K562 (cell line): ENCODE measurements at regions not wholly inside any gene's neighbourhood (a gene's known extent, or its start where the extent isn't known, plus 50 kb on each side); places are given as distances from the start of the nearest gene placed in this dataset.

Experiments used
- ATAC-seq: fragments of 200-7000 bp; cut with Tn5 transposase; 3 replicates; pipeline ENCODE4 v1.9.1; 2020; ENCODE audit warnings: moderate library complexity
- BruUV-seq: library from RNA; stranded (reverse); fragments of 400-500 nt; replicated peaks from 2 replicates; lab custom pipeline; 2021; lab: Mats Ljungman, UMichigan
- CTCF ChIA-PET: fragments of 300-600 bp; formaldehyde crosslinking; extraction: SDS; loops from one replicate; lab custom pipeline; 2021; ENCODE audit warnings: low intra/inter-chr PET ratio; lab: Yijun Ruan, JAX
- POLR2A ChIA-PET: fragments of 300-600, 350-650 bp; sonication (Branson Sonifier 250); formaldehyde crosslinking; extraction: SDS; loops from one replicate; lab custom pipeline; 2021; ENCODE audit warnings: antibody characterized with exemption, inconsistent platforms; lab: Yijun Ruan, JAX
- DNase-seq, 4 experiments: peaks; one replicate each; pipeline versions ENCODE4 v3.0.0 to v3.0.0-alpha.2; 2011 to 2018; ENCODE audit warnings: low spot score in 3 of 4, mixed read lengths in 3 of 4; ENCODE audit errors: extremely low read depth in 1 of 4
- FAIRE-seq: peaks from 2 replicates; lab custom pipeline; 2011; peaks lifted over from hg19 to GRCh38; lab: Jason Lieb, UNC
- H2AFZ ChIP-seq: 2 replicates; pipeline ENCODE4 v1.6.0; 2011; ENCODE audit warnings: low read depth, low read length, control low read depth, inconsistent platforms
- H3K27ac ChIP-seq: fragments of 200-600 bp; 3 replicates; pipeline ENCODE4 v1.8.0; 2011; ENCODE audit warnings: low read depth, mild to moderate bottlenecking, control low read depth, inconsistent platforms, low read length, moderate library complexity, mixed read lengths; ENCODE audit errors: extremely low read depth
- H3K27me3 ChIP-seq, 2 experiments: fragments of 300-600 bp in 1 of 2; 2 replicates in 1 of 2; 3 replicates in 1 of 2; pipeline versions ENCODE4 v1.6.0 to v1.8.0; 2011; ENCODE audit warnings: inconsistent platforms in 2 of 2, low read length in 2 of 2, mild to moderate bottlenecking in 1 of 2, mixed read lengths in 1 of 2, moderate library complexity in 1 of 2; ENCODE audit not compliant: control insufficient read depth in 2 of 2, insufficient read depth in 2 of 2
- H3K36me3 ChIP-seq: fragments of 300-600 bp; 3 replicates; pipeline ENCODE4 v1.8.0; 2011; ENCODE audit warnings: mild to moderate bottlenecking, low read length, inconsistent platforms; ENCODE audit not compliant: control insufficient read depth, insufficient read depth
- H3K4me1 ChIP-seq, 2 experiments: fragments of 200-600 bp in 1 of 2; replicated peaks in 1 of 2; 2 replicates in 1 of 2; 3 replicates in 1 of 2; pipeline versions ENCODE4 v1.5.1 to v1.8.0; 2011; ENCODE audit warnings: inconsistent platforms in 2 of 2, low read length in 2 of 2, mild to moderate bottlenecking in 1 of 2, mixed read lengths in 1 of 2, moderate library complexity in 1 of 2; ENCODE audit not compliant: control insufficient read depth in 2 of 2, insufficient read depth in 2 of 2
- H3K4me2 ChIP-seq: 2 replicates; pipeline ENCODE4 v1.6.1; 2011; ENCODE audit warnings: low read length, control low read depth, inconsistent platforms, mixed read lengths; ENCODE audit not compliant: insufficient read depth
- H3K4me3 ChIP-seq: fragments of 200-600 bp; sonication (generic), shearing (Covaris generic); 2 replicates; pipeline ENCODE4 v1.5.1; 2016; ENCODE audit warnings: control low read depth, inconsistent platforms
- H3K79me2 ChIP-seq: fragments of 200-600 bp; 3 replicates; pipeline ENCODE4 v1.8.0; 2011; ENCODE audit warnings: low read length, inconsistent platforms; ENCODE audit not compliant: control insufficient read depth, insufficient read depth
- H3K9ac ChIP-seq, 2 experiments: 2 replicates each; pipeline versions ENCODE4 v1.6.0 to v1.6.1; 2011; ENCODE audit warnings: low read depth in 2 of 2, low read length in 2 of 2, control low read depth in 1 of 2, inconsistent platforms in 1 of 2, mild to moderate bottlenecking in 1 of 2, mixed read lengths in 1 of 2; ENCODE audit not compliant: insufficient read depth in 1 of 2
- H3K9me1 ChIP-seq: one replicate; pipeline ENCODE4 v1.6.0; 2011; ENCODE audit warnings: inconsistent platforms, mild to moderate bottlenecking, low read length, moderate library complexity; ENCODE audit not compliant: control insufficient read depth, insufficient read depth
- H3K9me3 ChIP-seq: replicated peaks from 2 replicates; pipeline ENCODE4 v1.5.1; 2011; ENCODE audit warnings: low read depth, low read length, inconsistent platforms; ENCODE audit not compliant: control insufficient read depth, insufficient read depth
- H4K20me1 ChIP-seq: replicated peaks from 2 replicates; pipeline ENCODE4 v1.6.1; 2011; ENCODE audit warnings: low read length, inconsistent platforms, mixed read lengths; ENCODE audit not compliant: control insufficient read depth, insufficient read depth
- CAMTA2 ChIP-seq: fragments of 250-450 bp; sonication (Bioruptor Pico); conservative IDR thresholded peaks from 2 replicates; pipeline ENCODE4 v1.5.1; 2022
- CCAR2 ChIP-seq: fragments of 200-400 bp; formaldehyde crosslinking; IDR thresholded peaks from 2 replicates; pipeline ENCODE4 v1.6.1; 2017; ENCODE audit warnings: mild to moderate bottlenecking, low read depth, low read length
- DLX4 ChIP-seq: fragments of 250-450 bp; sonication (Bioruptor Pico); IDR thresholded peaks from 2 replicates; pipeline ENCODE4 v1.6.1; 2021; ENCODE audit warnings: mild to moderate bottlenecking
- JUNB ChIP-seq: fragments of 450-650 bp; formaldehyde crosslinking; conservative IDR thresholded peaks from 2 replicates; pipeline ENCODE4 v1.4.0; 2020; ENCODE audit warnings: mild to moderate bottlenecking
- NFE2L1 ChIP-seq: fragments of 450-650 bp; IDR thresholded peaks from 2 replicates; pipeline ENCODE4 v1.6.1; 2016; ENCODE audit warnings: missing genetic modification characterization, low read depth, mild to moderate bottlenecking, missing compliant biosample characterization, moderate library complexity, borderline replicate concordance
- NR2C2 ChIP-seq, 2 experiments: fragments of 200-800 bp in 1 of 2; sonication (Bioruptor generic) in 1 of 2; sonication (generic) in 1 of 2; formaldehyde crosslinking in 1 of 2; IDR thresholded peaks; 2 replicates each; pipeline versions ENCODE4 v1.6.1 to v1.8.0; 2016 to 2022; ENCODE audit warnings: mild to moderate bottlenecking in 1 of 2, missing compliant biosample characterization in 1 of 2, missing genetic modification characterization in 1 of 2, missing genetic modification reagents in 1 of 2
- TAF7 ChIP-seq: fragments of 450-650 bp; IDR thresholded peaks from 2 replicates; pipeline ENCODE4 v1.6.1; 2016; ENCODE audit warnings: missing genetic modification characterization, missing compliant biosample characterization
- ZC3H11A ChIP-seq: IDR thresholded peaks from 2 replicates; pipeline ENCODE4 v1.6.1; 2012; ENCODE audit warnings: low read depth, low read length, improper control_type of control experiment
- ZNF699 ChIP-seq: fragments of 250-450 bp; sonication (Bioruptor Pico); IDR thresholded peaks from 2 replicates; pipeline ENCODE4 v1.8.0; 2021; ENCODE audit warnings: mild to moderate bottlenecking, moderate library complexity; ENCODE audit not compliant: insufficient replicate concordance
- WGBS: fragments of 100-300 bp; shearing (Covaris generic); methylation state at CpG from one replicate; pipeline ENCODE4 v1.1.6; 2016; ENCODE audit warnings: low coverage, mixed read lengths; ENCODE audit not compliant: insufficient coverage; ENCODE audit errors: missing lambda C conversion rate; 5-methylcytosine and 5-hydroxymethylcytosine counted together
- in situ Hi-C: fragments of 300-500 bp; cut with MboI; formaldehyde crosslinking; loops from 4 replicates; pipeline ENCODE4 v1.15.0; 2018; ENCODE audit warnings: inconsistent platforms, mixed read lengths
- intact Hi-C: fragments of 100-400 bp; cut with micrococcal nuclease; formaldehyde crosslinking; loops from 2 replicates; pipeline ENCODE4 v1.14.2; 2022

GRCh38 chr3:156615592-156616173 lies 58.7 kb upstream of the TIPARP start:
- Histone ChIP-seq H3K27me3 (no peaks in the 10 kb centered on the region), H3K4me1 (peaks cover 6 to 10% of the 10 kb centered on the region in 2 experiments; a peak in 3 of 5 replicates), H3K9me3 (no peaks in the 10 kb centered on the region), H2AFZ (no peak overlapping the region), H3K4me2 (no peak overlapping the region), H3K27ac (no peak overlapping the region), H3K9ac (no peak overlapping the region), H3K36me3 (no peaks in the 10 kb centered on the region), H4K20me1 (no peaks in the 10 kb centered on the region), H3K79me2 (no peaks in the 10 kb centered on the region), H3K9me1 (no peaks in the 10 kb centered on the region), H3K4me3 (no peak overlapping the region)
- TF ChIP-seq ZNF699 (CRISPR knock-in tag) (no peak), JUNB (no peak), TAF7 (no peak), ZC3H11A (no peak), NFE2L1 (tag) (no peak), CAMTA2 (CRISPR knock-in tag) (no peak), CCAR2 (no peak), NR2C2 (CRISPR knock-in tag; IDR thresholded peaks at IDR 0.05) (no peak), NR2C2 (tag; IDR thresholded peaks at IDR 0.05) (no peak), DLX4 (CRISPR knock-in tag) (no peak)
- no TSS peak for BruUV-seq
- no peak for FAIRE-seq
- DNase-seq: no peak
- ChIA-PET POLR2A (interaction anchor here (0.8 to 2.1 kb wide), 2 partner anchors 10 to 69 kb away, joined by 3 to 10 read pairs; no protein-coding TSS in a partner anchor), CTCF (no interaction called here)
- in situ Hi-C loops: no loop called here
- intact Hi-C loops: no loop called here
- no peak for ATAC-seq
- WGBS: 18% methylated on average over 1 of the region's 1 CpG
